ENCODE measurements at regions not wholly inside any gene's neighbourhood (a gene's known extent, or its start where the extent isn't known, plus 50 kb on each side); places are given as distances from the start of the nearest gene placed in this dataset.

DNA sequence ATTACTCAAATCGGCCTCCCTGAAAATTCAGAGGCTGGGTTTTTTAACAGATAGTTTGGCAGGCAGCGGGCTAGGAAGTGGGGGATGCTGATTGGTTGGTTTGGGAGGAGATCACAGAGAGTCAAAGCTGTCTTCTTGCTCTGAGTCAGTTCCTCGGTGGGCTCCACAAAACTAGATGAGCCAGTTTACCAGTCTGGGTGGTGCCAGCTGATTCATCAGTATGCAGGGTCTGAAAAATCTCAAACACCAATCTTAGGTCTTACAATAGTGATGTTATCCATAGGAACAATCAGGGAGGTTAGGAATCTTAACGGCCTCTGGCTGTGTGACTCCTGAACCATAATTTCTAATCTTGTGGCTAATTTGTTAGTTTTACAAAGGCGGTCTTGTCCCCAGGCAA is 190.7 kb downstream of the C6orf118 start:
- TF ChIP-seq, protein P1, sequence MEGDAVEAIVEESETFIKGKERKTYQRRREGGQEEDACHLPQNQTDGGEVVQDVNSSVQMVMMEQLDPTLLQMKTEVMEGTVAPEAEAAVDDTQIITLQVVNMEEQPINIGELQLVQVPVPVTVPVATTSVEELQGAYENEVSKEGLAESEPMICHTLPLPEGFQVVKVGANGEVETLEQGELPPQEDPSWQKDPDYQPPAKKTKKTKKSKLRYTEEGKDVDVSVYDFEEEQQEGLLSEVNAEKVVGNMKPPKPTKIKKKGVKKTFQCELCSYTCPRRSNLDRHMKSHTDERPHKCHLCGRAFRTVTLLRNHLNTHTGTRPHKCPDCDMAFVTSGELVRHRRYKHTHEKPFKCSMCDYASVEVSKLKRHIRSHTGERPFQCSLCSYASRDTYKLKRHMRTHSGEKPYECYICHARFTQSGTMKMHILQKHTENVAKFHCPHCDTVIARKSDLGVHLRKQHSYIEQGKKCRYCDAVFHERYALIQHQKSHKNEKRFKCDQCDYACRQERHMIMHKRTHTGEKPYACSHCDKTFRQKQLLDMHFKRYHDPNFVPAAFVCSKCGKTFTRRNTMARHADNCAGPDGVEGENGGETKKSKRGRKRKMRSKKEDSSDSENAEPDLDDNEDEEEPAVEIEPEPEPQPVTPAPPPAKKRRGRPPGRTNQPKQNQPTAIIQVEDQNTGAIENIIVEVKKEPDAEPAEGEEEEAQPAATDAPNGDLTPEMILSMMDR (IDR thresholded peaks at IDR 0.05; ENCODE audit: low read depth, low read length, poor library complexity, severe bottlenecking) = no peak
- no peak for TF ChIP-seq EZH2phosphoT487 (IDR thresholded peaks at IDR 0.05; ENCODE audit: borderline replicate concordance, low read length)
